PFSK-1 (cell line): ENCODE measurements at regions not wholly inside any gene's neighbourhood (a gene's known extent, or its start where the extent isn't known, plus 50 kb on each side); places are given as distances from the start of the nearest gene placed in this dataset.

Experiments
- FOXP2 ChIP-seq: optimal IDR thresholded peaks from 2 replicates; pipeline ENCODE3; 2011; ENCODE audit warnings: borderline replicate concordance, control low read depth, inconsistent platforms; ENCODE audit not compliant: insufficient read depth; ENCODE audit errors: extremely low read length, extremely low read depth
- POLR2AphosphoS5 ChIP-seq: IDR thresholded peaks from 2 replicates; pipeline ENCODE4 v1.6.1; 2012; ENCODE audit warnings: low read depth, mild to moderate bottlenecking, control low read depth, low read length, moderate library complexity
- REST ChIP-seq, 2 experiments: IDR thresholded peaks; 2 replicates each; pipeline versions ENCODE4 v1.6.1 to v1.8.0; 2011 to 2012; ENCODE audit warnings: low read depth in 2 of 2, low read length in 2 of 2, control low read depth in 1 of 2, inconsistent platforms in 1 of 2, mild to moderate bottlenecking in 1 of 2, moderate library complexity in 1 of 2; ENCODE audit not compliant: insufficient read depth in 1 of 2
- SIN3A ChIP-seq: IDR thresholded peaks from 2 replicates; pipeline ENCODE4 v1.6.1; 2012; ENCODE audit warnings: mild to moderate bottlenecking, low read length, moderate library complexity, borderline replicate concordance; ENCODE audit not compliant: insufficient read depth
- TAF1 ChIP-seq: IDR thresholded peaks from 2 replicates; pipeline ENCODE4 v1.6.1; 2012; ENCODE audit warnings: low read length, control low read depth, borderline replicate concordance; ENCODE audit not compliant: insufficient read depth

DNA sequence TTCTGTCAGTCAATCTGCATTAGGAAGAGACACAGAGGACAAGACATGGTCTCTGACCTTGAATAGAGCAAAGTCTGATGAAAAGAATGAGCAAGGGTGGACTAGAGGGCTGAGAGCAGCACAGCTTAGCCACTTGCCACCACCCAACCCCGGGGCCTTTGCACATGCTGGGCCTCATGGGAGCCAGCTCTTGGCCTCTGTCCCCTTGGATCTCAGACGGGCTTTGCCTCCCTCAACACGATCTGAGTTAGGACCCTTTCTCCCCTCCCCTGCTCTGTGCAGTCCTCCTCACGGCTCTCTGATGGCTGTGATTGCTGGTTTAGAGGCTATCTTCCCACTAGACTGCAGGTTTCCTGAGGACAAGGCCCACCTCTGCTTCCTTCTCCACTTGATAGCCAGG lies 131.6 kb upstream of the B3GAT1 start:
- TF ChIP-seq REST (IDR thresholded peaks at IDR 0.05; ENCODE audit: insufficient read depth in 1 of 2, low read depth in 2 of 2, low read length in 2 of 2) (no peak), POLR2AphosphoS5 (no peak), TAF1 (no peak), SIN3A (no peak), FOXP2 (no peak)

DNA sequence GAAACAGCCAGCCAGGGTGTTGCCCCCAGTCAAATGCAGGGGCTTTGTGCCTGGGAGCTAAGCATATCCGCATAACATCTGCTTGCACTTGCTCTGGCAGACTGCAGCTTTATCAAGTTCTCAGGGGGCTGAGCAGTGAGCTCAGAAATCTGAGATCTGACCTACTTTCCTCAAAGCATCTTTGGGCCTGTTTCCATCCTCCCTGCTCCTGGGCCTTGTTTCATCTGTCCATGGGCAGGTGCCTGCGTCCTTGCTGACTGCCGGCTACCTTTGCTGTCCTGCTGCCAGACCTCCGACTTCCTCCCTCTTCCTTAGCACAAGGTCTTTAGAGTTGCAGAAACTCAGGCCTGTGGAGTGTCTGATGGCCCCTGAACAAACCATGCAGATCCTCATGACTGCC lies 131.2 kb upstream of the B3GAT1 start:
- TF ChIP-seq SIN3A (no peak), POLR2AphosphoS5 (no peak), FOXP2 (no peak), REST (IDR thresholded peaks at IDR 0.05; ENCODE audit: insufficient read depth in 1 of 2, low read depth in 2 of 2, low read length in 2 of 2) (no peak), TAF1 (no peak)

DNA sequence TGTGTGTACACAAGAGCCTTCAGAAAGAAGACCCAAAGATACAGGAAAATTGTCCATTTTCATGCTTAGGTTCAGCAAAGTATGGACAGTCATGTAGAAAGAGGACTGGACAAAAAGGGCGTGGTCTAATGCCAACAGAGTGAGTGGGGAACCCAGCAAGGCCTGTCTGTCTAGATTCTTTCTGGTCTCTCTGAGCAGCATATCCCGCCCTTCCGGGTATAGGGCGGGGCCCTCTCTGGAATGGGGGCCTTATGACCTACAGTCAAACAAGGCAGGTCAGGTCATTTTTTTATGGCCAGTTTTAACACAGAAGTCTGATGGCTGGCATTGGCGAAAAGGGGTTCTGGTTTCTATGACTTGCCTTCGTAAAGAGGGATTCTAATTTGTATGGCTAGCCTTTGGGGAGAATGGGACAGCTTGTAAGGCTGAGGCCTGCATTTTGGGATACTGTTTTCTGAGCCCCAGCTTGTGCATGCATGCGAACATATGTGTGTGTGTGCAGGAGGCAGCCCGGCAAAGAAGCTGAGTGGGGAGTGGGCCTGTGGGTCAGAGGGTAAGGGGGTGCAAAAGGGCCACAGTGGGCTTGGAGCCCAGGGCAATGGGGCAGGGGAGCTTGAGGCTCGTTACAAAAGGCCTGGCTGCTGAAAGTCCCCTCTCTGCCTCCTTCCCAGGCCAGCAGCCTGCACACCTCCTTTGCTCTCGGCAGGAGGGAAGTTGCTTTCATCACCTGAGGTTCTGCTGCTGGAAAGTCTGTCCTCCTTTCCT lies 130.5 kb upstream of the B3GAT1 start:
- no peak for TF ChIP-seq FOXP2
- no peak for TF ChIP-seq SIN3A
- no peak for TF ChIP-seq REST (IDR thresholded peaks at IDR 0.05; ENCODE audit: insufficient read depth in 1 of 2, low read depth in 2 of 2, low read length in 2 of 2)
- no peak for TF ChIP-seq POLR2AphosphoS5

DNA sequence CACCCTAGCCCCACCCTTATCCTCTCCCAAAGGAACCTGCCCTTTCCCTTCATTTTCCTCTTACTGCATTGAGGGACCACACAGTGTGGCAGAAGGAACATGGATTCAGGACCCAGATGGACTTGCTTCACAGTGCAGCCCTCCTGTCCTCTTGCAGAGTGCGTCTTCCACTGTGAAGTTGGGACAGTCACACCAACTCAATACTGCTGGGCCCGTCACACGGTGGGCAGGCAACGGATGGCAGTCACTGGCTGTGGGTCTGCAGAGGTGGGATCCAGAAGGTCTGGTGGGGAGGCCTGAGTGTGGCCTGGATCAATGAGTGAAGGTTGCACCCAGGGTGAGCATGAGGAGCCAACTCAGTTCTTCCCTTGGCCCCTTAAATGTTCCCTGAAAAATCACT lies 129.9 kb upstream of the B3GAT1 start:
- TF ChIP-seq TAF1 (no peak), SIN3A (no peak), POLR2AphosphoS5 (no peak), FOXP2 (no peak), REST (IDR thresholded peaks at IDR 0.05; ENCODE audit: insufficient read depth in 1 of 2, low read depth in 2 of 2, low read length in 2 of 2) (no peak)
